Natural killer cell (primary cell): ENCODE measurements at regions not wholly inside any gene's neighbourhood (a gene's known extent, or its start where the extent isn't known, plus 50 kb on each side); places are given as distances from the start of the nearest gene placed in this dataset.

Experiments
- ATAC-seq, 3 donors: fragments of 150-1000 bp in 2 of 3; fragments of 200-7000 bp in 1 of 3; cut with Tn5 transposase; 1 replicate in 1 of 3; 2 replicates in 2 of 3; pipeline ENCODE4 v1.10.0; 2021; ENCODE audit warnings: mild to moderate bottlenecking in 2 of 3, moderate library complexity in 2 of 3
- DNase-seq, 2 donors: peaks; one replicate each; pipeline versions ENCODE4 v3.0.0 to v3.0.0-alpha.2; 2013 to 2021; ENCODE audit warnings: mixed read lengths in 1 of 2
- H3K27ac ChIP-seq: one replicate; pipeline ENCODE4 v1.5.1; 2013; ENCODE audit warnings: mild to moderate bottlenecking, low read length
- H3K27me3 ChIP-seq: one replicate; pipeline ENCODE4 v1.6.1; 2013; ENCODE audit warnings: low read length; ENCODE audit not compliant: control insufficient read depth, insufficient read depth
- H3K36me3 ChIP-seq: one replicate; pipeline ENCODE4 v1.6.1; 2013; ENCODE audit warnings: low read length; ENCODE audit not compliant: control insufficient read depth, insufficient read depth
- H3K4me1 ChIP-seq: one replicate; pipeline ENCODE4 v1.6.1; 2013; ENCODE audit warnings: low read length; ENCODE audit not compliant: control insufficient read depth, insufficient read depth
- H3K4me3 ChIP-seq: one replicate; pipeline ENCODE4 v1.5.1; 2013; ENCODE audit warnings: low read length
- H3K9me3 ChIP-seq: one replicate; pipeline ENCODE4 v1.6.1; 2013; ENCODE audit warnings: low read length; ENCODE audit not compliant: control insufficient read depth, insufficient read depth
- H3K27ac Mint-ChIP-seq, 2 donors: one replicate each; pipeline ENCODE4 v1.8.0; 2022; ENCODE audit warnings: mild to moderate bottlenecking in 2 of 2, mixed read lengths in 2 of 2, moderate library complexity in 1 of 2
- H3K27me3 Mint-ChIP-seq, 2 donors: one replicate each; pipeline ENCODE4 v1.8.0; 2022; ENCODE audit warnings: low read depth in 2 of 2, mixed read lengths in 2 of 2
- H3K36me3 Mint-ChIP-seq: one replicate; pipeline ENCODE4 v1.8.0; 2022; ENCODE audit warnings: mixed read lengths
- H3K4me1 Mint-ChIP-seq, 2 donors: one replicate each; pipeline ENCODE4 v1.8.0; 2022; ENCODE audit warnings: mixed read lengths in 2 of 2
- H3K4me3 Mint-ChIP-seq: one replicate; pipeline ENCODE4 v1.8.0; 2022; ENCODE audit warnings: mild to moderate bottlenecking, moderate library complexity, mixed read lengths
- H3K9me3 Mint-ChIP-seq, 2 donors: one replicate each; pipeline ENCODE4 v1.8.0; 2022; ENCODE audit warnings: mixed read lengths in 2 of 2
- CTCF ChIP-seq: fragments of 200-600 bp; IDR thresholded peaks from one replicate; pipeline ENCODE4 v1.8.0; 2022; ENCODE audit warnings: antibody characterized with exemption
- WGBS: methylation state at CpG from one replicate; pipeline ENCODE4 v1.1.7; 2013; ENCODE audit warnings: missing lambda C conversion rate; ENCODE audit not compliant: insufficient coverage; 5-methylcytosine and 5-hydroxymethylcytosine counted together
- intact Hi-C: fragments of 100-400 bp; cut with micrococcal nuclease; formaldehyde crosslinking; loops from one replicate; pipeline ENCODE4 v1.14.2; 2022

GRCh38 chr4:13268165-13268564, 216.0 kb downstream of the RAB28 start:
- H3K27me3 ChIP-seq: no peaks in the 10 kb centered on the region
- Mint-ChIP-seq H3K36me3 (peaks cover 10% of the 10 kb centered on the region), H3K4me3 (no peak overlapping the region), H3K4me1 (no peaks in the 10 kb centered on the region), H3K9me3 (peaks cover 5 to 10% of the 10 kb centered on the region in 2 donors), H3K27me3 (no peaks in the 10 kb centered on the region), H3K27ac (no peak overlapping the region)
- intact Hi-C loops: no loop called here
- no peak for TF ChIP-seq CTCF
- no peaks in the 10 kb centered on the region for H3K9me3 ChIP-seq
- WGBS: 89% methylated on average over 4 of the region's 4 CpGs
- no peak overlapping the region for H3K27ac ChIP-seq
- H3K4me3 ChIP-seq: no peak overlapping the region
- no peaks in the 10 kb centered on the region for H3K36me3 ChIP-seq
- H3K4me1 ChIP-seq: no peaks in the 10 kb centered on the region
- ATAC-seq (no peak), DNase-seq (no peak)

- Mint-ChIP-seq H3K4me1 (no peaks in the 10 kb centered on the region), H3K27ac (no peak overlapping the region), H3K27me3 (no peaks in the 10 kb centered on the region), H3K36me3 (peaks cover 10% of the 10 kb centered on the region), H3K4me3 (no peak overlapping the region), H3K9me3 (peaks cover 7 to 13% of the 10 kb centered on the region in 2 donors)
- intact Hi-C loops: no loop called here
- ATAC-seq (no peak), DNase-seq (no peak)
- H3K27ac ChIP-seq: no peak overlapping the region
- H3K9me3 ChIP-seq: no peaks in the 10 kb centered on the region
- no peak overlapping the region for H3K4me3 ChIP-seq
- H3K36me3 ChIP-seq: no peaks in the 10 kb centered on the region
- H3K4me1 ChIP-seq: no peaks in the 10 kb centered on the region
- TF ChIP-seq CTCF: no peak
- 93% methylated on average over 2 of the region's 2 CpGs for WGBS
- no peaks in the 10 kb centered on the region for H3K27me3 ChIP-seq
Observed at GRCh38 chr4:13267091-13267490, 217.0 kb downstream of the RAB28 start.

DNA sequence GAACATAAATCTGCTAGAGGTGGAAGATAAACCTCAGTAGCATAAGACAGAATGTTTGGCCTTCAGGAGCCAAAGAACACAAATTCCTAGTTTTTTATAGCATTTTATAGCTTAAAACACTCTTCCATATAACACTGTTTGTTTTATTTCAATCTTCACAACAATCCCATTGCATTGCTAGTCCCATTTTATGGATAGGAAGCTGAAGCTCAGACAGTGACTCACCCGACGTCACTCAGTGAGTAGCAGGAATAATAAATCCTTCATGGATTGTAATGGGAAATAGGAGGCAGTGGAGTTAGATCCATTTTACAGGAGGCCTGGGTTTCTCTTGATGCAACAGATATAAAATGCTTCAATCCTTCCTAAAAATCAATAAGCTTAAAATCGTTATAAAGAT, 217.5 kb downstream of the RAB28 start:
- Histone ChIP-seq H3K9me3 (no peaks in the 10 kb centered on the region), H3K36me3 (no peaks in the 10 kb centered on the region), H3K27ac (no peak overlapping the region), H3K4me1 (no peaks in the 10 kb centered on the region), H3K27me3 (no peaks in the 10 kb centered on the region), H3K4me3 (no peak overlapping the region)
- peaks cover 7 to 13% of the 10 kb centered on the region in 2 donors for H3K9me3 Mint-ChIP-seq
- no peak for DNase-seq
- H3K27ac Mint-ChIP-seq: no peak overlapping the region
- no peak for TF ChIP-seq CTCF
- no peak overlapping the region for H3K4me3 Mint-ChIP-seq
- peaks cover 10% of the 10 kb centered on the region for H3K36me3 Mint-ChIP-seq
- H3K27me3 Mint-ChIP-seq: no peaks in the 10 kb centered on the region
- no peaks in the 10 kb centered on the region for H3K4me1 Mint-ChIP-seq
- ATAC-seq: no peak
- intact Hi-C loops: no loop called here
- 83% methylated on average over 3 of the region's 3 CpGs for WGBS

- no peak for DNase-seq
- no peak for TF ChIP-seq CTCF
- no peaks in the 10 kb centered on the region for H3K4me1 Mint-ChIP-seq
- Histone ChIP-seq H3K27ac (no peak overlapping the region), H3K4me1 (no peaks in the 10 kb centered on the region), H3K36me3 (no peaks in the 10 kb centered on the region), H3K9me3 (no peaks in the 10 kb centered on the region), H3K27me3 (no peaks in the 10 kb centered on the region), H3K4me3 (no peak overlapping the region)
- intact Hi-C loops: no loop called here
- H3K27ac Mint-ChIP-seq: no peak overlapping the region
- no peak overlapping the region for H3K4me3 Mint-ChIP-seq
- peaks cover 2 to 6% of the 10 kb centered on the region in 2 donors for H3K9me3 Mint-ChIP-seq
- H3K36me3 Mint-ChIP-seq: no peaks in the 10 kb centered on the region
- no peak for ATAC-seq
- H3K27me3 Mint-ChIP-seq: no peaks in the 10 kb centered on the region
- WGBS: 94% methylated on average over 2 of the region's 4 CpGs
Observed at GRCh38 chr4:13263967-13264525, 220.1 kb downstream of the RAB28 start.
